Liver (tissue), 8 donors: ENCODE measurements at regions not wholly inside any gene's neighbourhood (a gene's known extent, or its start where the extent isn't known, plus 50 kb on each side); places are given as distances from the start of the nearest gene placed in this dataset.

ENCODE experiments used
- DNase-seq: peaks from one replicate; pipeline ENCODE4 v3.0.0-alpha.2; 2017; ENCODE audit warnings: low spot score
- H3K27ac ChIP-seq, 2 donors: one replicate each; pipeline ENCODE4 v1.7.0; 2013; ENCODE audit warnings: inconsistent platforms in 2 of 2, low read length in 2 of 2, control low read depth in 1 of 2, low read depth in 1 of 2, mild to moderate bottlenecking in 1 of 2
- H3K27me3 ChIP-seq, 4 donors: one replicate each; pipeline versions ENCODE4 v1.6.1 to v1.7.0; 2013; ENCODE audit warnings: low read length in 3 of 4, inconsistent platforms in 1 of 4, mild to moderate bottlenecking in 1 of 4, moderate library complexity in 1 of 4; ENCODE audit not compliant: control insufficient read depth in 4 of 4, insufficient read depth in 4 of 4
- H3K36me3 ChIP-seq, 4 donors: one replicate each; pipeline versions ENCODE4 v1.6.1 to v1.7.0; 2013; ENCODE audit warnings: low read length in 3 of 4, mild to moderate bottlenecking in 3 of 4, low read depth in 1 of 4, moderate library complexity in 1 of 4; ENCODE audit not compliant: control insufficient read depth in 4 of 4, insufficient read depth in 3 of 4
- H3K4me1 ChIP-seq, 4 donors: one replicate each; pipeline versions ENCODE4 v1.6.1 to v1.7.0; 2013; ENCODE audit warnings: low read length in 3 of 4, mild to moderate bottlenecking in 3 of 4, moderate library complexity in 1 of 4; ENCODE audit not compliant: control insufficient read depth in 4 of 4, insufficient read depth in 4 of 4
- H3K4me3 ChIP-seq, 3 donors: one replicate each; pipeline versions ENCODE4 v1.6.1 to v1.7.0; 2013; ENCODE audit warnings: low read length in 3 of 3, control low read depth in 1 of 3, low read depth in 1 of 3, mild to moderate bottlenecking in 1 of 3
- H3K9ac ChIP-seq, 2 donors: one replicate each; pipeline ENCODE4 v1.7.0; 2013; ENCODE audit warnings: low read length in 2 of 2, mild to moderate bottlenecking in 2 of 2, moderate library complexity in 2 of 2, control low read depth in 1 of 2, low read depth in 1 of 2
- H3K9me3 ChIP-seq, 4 donors: one replicate each; pipeline versions ENCODE4 v1.6.1 to v1.7.0; 2013; ENCODE audit warnings: low read length in 3 of 4; ENCODE audit not compliant: control insufficient read depth in 4 of 4
- EGR1 ChIP-seq, 2 donors: IDR thresholded peaks; 2 replicates each; pipeline ENCODE4 v1.6.1; 2016 to 2018; ENCODE audit warnings: antibody characterized with exemption in 2 of 2, low read depth in 2 of 2
- FOXA2 ChIP-seq: IDR thresholded peaks from 2 replicates; pipeline ENCODE4 v1.6.1; 2016; ENCODE audit warnings: antibody characterized with exemption
- GABPA ChIP-seq, 2 donors: IDR thresholded peaks in 1 of 2; conservative IDR thresholded peaks in 1 of 2; 2 replicates each; pipeline ENCODE4 v1.6.1; 2016; ENCODE audit warnings: antibody characterized with exemption in 2 of 2, mild to moderate bottlenecking in 1 of 2, moderate library complexity in 1 of 2
- HNF4G ChIP-seq: IDR thresholded peaks from 2 replicates; pipeline ENCODE4 v1.6.1; 2016; ENCODE audit warnings: antibody characterized with exemption
- MAX ChIP-seq: IDR thresholded peaks from 2 replicates; pipeline ENCODE4 v1.6.1; 2016; ENCODE audit warnings: antibody characterized with exemption
- NR2F2 ChIP-seq: IDR thresholded peaks from 2 replicates; pipeline ENCODE4 v1.6.1; 2016; ENCODE audit warnings: antibody characterized with exemption
- RAD21 ChIP-seq, 2 donors: IDR thresholded peaks; 2 replicates each; pipeline ENCODE4 v1.6.1; 2016; ENCODE audit warnings: antibody characterized with exemption in 2 of 2, mild to moderate bottlenecking in 2 of 2
- RXRA ChIP-seq, 2 donors: IDR thresholded peaks; 2 replicates each; pipeline ENCODE4 v1.6.1; 2017 to 2018; ENCODE audit warnings: antibody characterized with exemption in 2 of 2, mild to moderate bottlenecking in 1 of 2
- SP1 ChIP-seq: IDR thresholded peaks from 2 replicates; pipeline ENCODE4 v1.6.1; 2018; ENCODE audit warnings: antibody characterized with exemption, mild to moderate bottlenecking
- YY1 ChIP-seq: IDR thresholded peaks from 2 replicates; pipeline ENCODE4 v1.6.1; 2016; ENCODE audit warnings: antibody characterized with exemption, mild to moderate bottlenecking
- ZBTB33 ChIP-seq: IDR thresholded peaks from 2 replicates; pipeline ENCODE4 v1.6.1; 2016; ENCODE audit warnings: antibody characterized with exemption
- WGBS: extraction: QIAGEN DNeasy Blood & Tissue Kit; methylation state at CpG from one replicate; pipeline ENCODE4 v1.1.7; 2013; 5-methylcytosine and 5-hydroxymethylcytosine counted together
- TF ChIP-seq, protein P1 (sequence below): IDR thresholded peaks from 2 replicates; pipeline ENCODE4 v1.6.1; 2016; ENCODE audit warnings: antibody characterized with exemption, mild to moderate bottlenecking
- TF ChIP-seq, protein P2 (sequence below): fragments of 150-350 bp; IDR thresholded peaks from 2 replicates; pipeline ENCODE4 v1.5.1; 2017; ENCODE audit warnings: improper control_type of control experiment, low read depth, low read length; ENCODE audit not compliant: missing input control
- TF ChIP-seq, protein P3 (sequence below): IDR thresholded peaks from 2 replicates; pipeline ENCODE4 v1.6.1; 2016; ENCODE audit warnings: antibody characterized with exemption
- donor health status: healthy.
- donor health status: healthy.
- donor health status: healthy.
- donor health status: healthy.
- donor health status: healthy.

GRCh38 chr5:8560776-8561175, 691.8 kb downstream of the MTRR start:
- WGBS, result 64% methylated on average over 2 of the region's 2 CpGs
- Histone ChIP-seq H3K9ac (no peak overlapping the region), H3K36me3 (no peaks in the 10 kb centered on the region), H3K27me3 (no peaks in the 10 kb centered on the region), H3K4me3 (no peak overlapping the region), H3K27ac (no peak overlapping the region), H3K4me1 (no peaks in the 10 kb centered on the region), H3K9me3 (peaks cover 0 to 3% (median 0%) of the 10 kb centered on the region in 4 donors)
- no peak for DNase-seq
- TF ChIP-seq SP1, result no peak
- TF ChIP-seq RXRA (IDR thresholded peaks at IDR 0.05), result no peak
- TF ChIP-seq FOXA2, result no peak
- no peak for TF ChIP-seq NR2F2
- TF ChIP-seq, protein P1, sequence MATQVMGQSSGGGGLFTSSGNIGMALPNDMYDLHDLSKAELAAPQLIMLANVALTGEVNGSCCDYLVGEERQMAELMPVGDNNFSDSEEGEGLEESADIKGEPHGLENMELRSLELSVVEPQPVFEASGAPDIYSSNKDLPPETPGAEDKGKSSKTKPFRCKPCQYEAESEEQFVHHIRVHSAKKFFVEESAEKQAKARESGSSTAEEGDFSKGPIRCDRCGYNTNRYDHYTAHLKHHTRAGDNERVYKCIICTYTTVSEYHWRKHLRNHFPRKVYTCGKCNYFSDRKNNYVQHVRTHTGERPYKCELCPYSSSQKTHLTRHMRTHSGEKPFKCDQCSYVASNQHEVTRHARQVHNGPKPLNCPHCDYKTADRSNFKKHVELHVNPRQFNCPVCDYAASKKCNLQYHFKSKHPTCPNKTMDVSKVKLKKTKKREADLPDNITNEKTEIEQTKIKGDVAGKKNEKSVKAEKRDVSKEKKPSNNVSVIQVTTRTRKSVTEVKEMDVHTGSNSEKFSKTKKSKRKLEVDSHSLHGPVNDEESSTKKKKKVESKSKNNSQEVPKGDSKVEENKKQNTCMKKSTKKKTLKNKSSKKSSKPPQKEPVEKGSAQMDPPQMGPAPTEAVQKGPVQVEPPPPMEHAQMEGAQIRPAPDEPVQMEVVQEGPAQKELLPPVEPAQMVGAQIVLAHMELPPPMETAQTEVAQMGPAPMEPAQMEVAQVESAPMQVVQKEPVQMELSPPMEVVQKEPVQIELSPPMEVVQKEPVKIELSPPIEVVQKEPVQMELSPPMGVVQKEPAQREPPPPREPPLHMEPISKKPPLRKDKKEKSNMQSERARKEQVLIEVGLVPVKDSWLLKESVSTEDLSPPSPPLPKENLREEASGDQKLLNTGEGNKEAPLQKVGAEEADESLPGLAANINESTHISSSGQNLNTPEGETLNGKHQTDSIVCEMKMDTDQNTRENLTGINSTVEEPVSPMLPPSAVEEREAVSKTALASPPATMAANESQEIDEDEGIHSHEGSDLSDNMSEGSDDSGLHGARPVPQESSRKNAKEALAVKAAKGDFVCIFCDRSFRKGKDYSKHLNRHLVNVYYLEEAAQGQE, result no peak
- TF ChIP-seq RAD21 (IDR thresholded peaks at IDR 0.05), result no peak
- no peak for TF ChIP-seq GABPA (IDR thresholded peaks at IDR 0.05 in 1 of 2, conservative IDR thresholded peaks at IDR 0.05 in 1 of 2)
- no peak for TF ChIP-seq MAX
- TF ChIP-seq ZBTB33, result no peak
- no peak for TF ChIP-seq HNF4G
- TF ChIP-seq, protein P2, sequence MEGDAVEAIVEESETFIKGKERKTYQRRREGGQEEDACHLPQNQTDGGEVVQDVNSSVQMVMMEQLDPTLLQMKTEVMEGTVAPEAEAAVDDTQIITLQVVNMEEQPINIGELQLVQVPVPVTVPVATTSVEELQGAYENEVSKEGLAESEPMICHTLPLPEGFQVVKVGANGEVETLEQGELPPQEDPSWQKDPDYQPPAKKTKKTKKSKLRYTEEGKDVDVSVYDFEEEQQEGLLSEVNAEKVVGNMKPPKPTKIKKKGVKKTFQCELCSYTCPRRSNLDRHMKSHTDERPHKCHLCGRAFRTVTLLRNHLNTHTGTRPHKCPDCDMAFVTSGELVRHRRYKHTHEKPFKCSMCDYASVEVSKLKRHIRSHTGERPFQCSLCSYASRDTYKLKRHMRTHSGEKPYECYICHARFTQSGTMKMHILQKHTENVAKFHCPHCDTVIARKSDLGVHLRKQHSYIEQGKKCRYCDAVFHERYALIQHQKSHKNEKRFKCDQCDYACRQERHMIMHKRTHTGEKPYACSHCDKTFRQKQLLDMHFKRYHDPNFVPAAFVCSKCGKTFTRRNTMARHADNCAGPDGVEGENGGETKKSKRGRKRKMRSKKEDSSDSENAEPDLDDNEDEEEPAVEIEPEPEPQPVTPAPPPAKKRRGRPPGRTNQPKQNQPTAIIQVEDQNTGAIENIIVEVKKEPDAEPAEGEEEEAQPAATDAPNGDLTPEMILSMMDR, result no peak
- no peak for TF ChIP-seq YY1
- TF ChIP-seq EGR1 (IDR thresholded peaks at IDR 0.05; ENCODE audit: low read depth in 2 of 2), result no peak

DNA sequence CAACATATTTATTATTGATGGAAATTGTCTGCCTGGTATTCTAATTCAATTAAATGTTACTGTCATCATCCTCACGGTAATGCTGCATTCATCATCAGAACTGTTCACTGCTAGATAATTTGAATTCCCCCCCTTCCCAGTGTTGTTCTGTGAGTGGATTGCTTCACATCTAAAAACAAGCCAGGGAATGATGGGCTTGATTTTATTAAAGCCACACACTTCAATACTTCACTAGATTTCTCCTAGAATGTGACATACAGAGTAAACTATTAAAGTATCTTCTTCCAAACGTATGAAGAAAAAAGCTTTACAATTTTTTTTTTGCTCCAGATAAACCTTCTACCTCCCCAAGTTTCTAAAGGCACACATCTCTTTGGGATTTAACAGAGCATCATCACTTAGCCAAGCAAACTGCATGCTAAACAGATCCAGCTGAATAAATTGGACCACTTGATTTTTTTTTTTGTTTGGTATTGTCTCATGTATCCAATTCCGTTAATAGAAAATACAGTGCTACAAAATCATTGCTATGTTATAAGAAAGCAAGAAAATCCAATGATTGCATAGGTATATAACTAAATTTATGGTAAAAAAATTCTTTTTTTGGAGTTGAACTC, 692.4 kb downstream of the MTRR start:
- H3K4me1 ChIP-seq, result no peaks in the 10 kb centered on the region
- no peak for DNase-seq
- H3K9ac ChIP-seq, result no peak overlapping the region
- 69% methylated on average over 3 of the region's 3 CpGs for WGBS
- TF ChIP-seq, protein P2, result no peak
- TF ChIP-seq, protein P3, sequence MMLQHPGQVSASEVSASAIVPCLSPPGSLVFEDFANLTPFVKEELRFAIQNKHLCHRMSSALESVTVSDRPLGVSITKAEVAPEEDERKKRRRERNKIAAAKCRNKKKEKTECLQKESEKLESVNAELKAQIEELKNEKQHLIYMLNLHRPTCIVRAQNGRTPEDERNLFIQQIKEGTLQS, result no peak
- H3K27ac ChIP-seq, result no peak overlapping the region
- no peaks in the 10 kb centered on the region for H3K27me3 ChIP-seq
- H3K36me3 ChIP-seq, result no peaks in the 10 kb centered on the region
- H3K4me3 ChIP-seq, result no peak overlapping the region
- no peaks in the 10 kb centered on the region for H3K9me3 ChIP-seq
